SK-N-SH (cell line): ENCODE measurements at regions not wholly inside any gene's neighbourhood (a gene's known extent, or its start where the extent isn't known, plus 50 kb on each side); places are given as distances from the start of the nearest gene placed in this dataset.

Experiments used
- CHD2 ChIP-seq: fragments of 150-350 bp; IDR thresholded peaks from 2 replicates; pipeline ENCODE4 v1.6.1; 2018; ENCODE audit warnings: low read length; ENCODE audit not compliant: partially characterized antibody
- EP300 ChIP-seq, 2 experiments: IDR thresholded peaks; 2 replicates each; pipeline versions ENCODE4 v1.4.0 to v1.6.1; 2012; ENCODE audit warnings: borderline replicate concordance in 1 of 2, low read depth in 1 of 2, low read length in 1 of 2
- EZH2phosphoT487 ChIP-seq: fragments of 200-600 bp; sonication (generic); IDR thresholded peaks from 2 replicates; pipeline ENCODE4 v1.6.1; 2017; ENCODE audit warnings: low read depth, mixed run types, mild to moderate bottlenecking, antibody characterized with exemption, moderate library complexity, borderline replicate concordance
- FOXJ3 ChIP-seq: sonication (generic); formaldehyde crosslinking; IDR thresholded peaks from 2 replicates; pipeline ENCODE4 v1.5.1; 2020; ENCODE audit warnings: mild to moderate bottlenecking, missing genetic modification reagents
- NFIC ChIP-seq: IDR thresholded peaks from 2 replicates; pipeline ENCODE4 v1.4.0; 2012; ENCODE audit warnings: borderline replicate concordance
- NRF1 ChIP-seq: IDR thresholded peaks from 2 replicates; pipeline ENCODE4 v1.6.1; 2012; ENCODE audit warnings: low read depth, mild to moderate bottlenecking, low read length
- POLR2AphosphoS5 ChIP-seq: IDR thresholded peaks from 2 replicates; pipeline ENCODE4 v1.6.1; 2012; ENCODE audit warnings: low read depth, low read length
- RCOR1 ChIP-seq: fragments of 150-350 bp; IDR thresholded peaks from 2 replicates; pipeline ENCODE4 v1.6.1; 2017; ENCODE audit warnings: antibody characterized with exemption, low read length
- RFX5 ChIP-seq: IDR thresholded peaks from 2 replicates; pipeline ENCODE4 v1.6.1; 2012; ENCODE audit warnings: mild to moderate bottlenecking, improper control_type of control experiment, low read length
- SIN3A ChIP-seq: IDR thresholded peaks from 2 replicates; pipeline ENCODE4 v1.6.1; 2012; ENCODE audit warnings: low read depth, mild to moderate bottlenecking, low read length, moderate library complexity, borderline replicate concordance
- TAF1 ChIP-seq: IDR thresholded peaks from 2 replicates; pipeline ENCODE4 v1.6.1; 2012; ENCODE audit warnings: low read depth, mild to moderate bottlenecking, low read length, moderate library complexity, borderline replicate concordance
- YY1 ChIP-seq: IDR thresholded peaks from 2 replicates; pipeline ENCODE4 v1.4.0; 2012; ENCODE audit warnings: low read depth, mild to moderate bottlenecking
- TF ChIP-seq, protein P1 (sequence below): fragments of 200-600 bp; sonication (generic); IDR thresholded peaks from 2 replicates; pipeline ENCODE4 v1.6.1; 2017; ENCODE audit warnings: antibody characterized with exemption, mild to moderate bottlenecking, moderate library complexity

DNA sequence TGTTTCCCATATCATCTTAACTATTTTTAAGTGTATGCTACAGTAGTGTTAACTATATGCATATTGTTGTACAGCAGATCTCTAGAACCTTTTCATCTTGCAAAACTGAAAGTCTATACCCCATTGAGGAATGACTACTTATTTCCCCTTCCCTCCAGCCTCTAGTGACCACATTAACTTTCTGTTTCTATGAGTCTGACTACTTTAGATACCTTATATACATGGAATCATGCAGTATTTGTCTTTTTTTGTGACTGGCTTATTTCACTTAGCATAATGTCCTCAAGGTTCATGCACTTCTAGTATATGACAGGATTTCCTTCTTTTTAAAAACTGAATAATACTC is 96.5 kb upstream of the BTG3 start:
- TF ChIP-seq, protein P1, sequence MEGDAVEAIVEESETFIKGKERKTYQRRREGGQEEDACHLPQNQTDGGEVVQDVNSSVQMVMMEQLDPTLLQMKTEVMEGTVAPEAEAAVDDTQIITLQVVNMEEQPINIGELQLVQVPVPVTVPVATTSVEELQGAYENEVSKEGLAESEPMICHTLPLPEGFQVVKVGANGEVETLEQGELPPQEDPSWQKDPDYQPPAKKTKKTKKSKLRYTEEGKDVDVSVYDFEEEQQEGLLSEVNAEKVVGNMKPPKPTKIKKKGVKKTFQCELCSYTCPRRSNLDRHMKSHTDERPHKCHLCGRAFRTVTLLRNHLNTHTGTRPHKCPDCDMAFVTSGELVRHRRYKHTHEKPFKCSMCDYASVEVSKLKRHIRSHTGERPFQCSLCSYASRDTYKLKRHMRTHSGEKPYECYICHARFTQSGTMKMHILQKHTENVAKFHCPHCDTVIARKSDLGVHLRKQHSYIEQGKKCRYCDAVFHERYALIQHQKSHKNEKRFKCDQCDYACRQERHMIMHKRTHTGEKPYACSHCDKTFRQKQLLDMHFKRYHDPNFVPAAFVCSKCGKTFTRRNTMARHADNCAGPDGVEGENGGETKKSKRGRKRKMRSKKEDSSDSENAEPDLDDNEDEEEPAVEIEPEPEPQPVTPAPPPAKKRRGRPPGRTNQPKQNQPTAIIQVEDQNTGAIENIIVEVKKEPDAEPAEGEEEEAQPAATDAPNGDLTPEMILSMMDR: no peak
- no peak for TF ChIP-seq EZH2phosphoT487
- no peak for TF ChIP-seq TAF1
- TF ChIP-seq POLR2AphosphoS5: no peak
- no peak for TF ChIP-seq EP300 (IDR thresholded peaks at IDR 0.05; ENCODE audit: borderline replicate concordance in 1 of 2, low read depth in 1 of 2, low read length in 1 of 2)
- TF ChIP-seq YY1: no peak
- no peak for TF ChIP-seq RFX5
- TF ChIP-seq FOXJ3 (CRISPR knock-in tag): no peak
- TF ChIP-seq NFIC: no peak
- no peak for TF ChIP-seq CHD2
- TF ChIP-seq RCOR1: no peak
- TF ChIP-seq SIN3A: no peak
- TF ChIP-seq NRF1: no peak
